ENCODE measurements at regions not wholly inside any gene's neighbourhood (a gene's known extent, or its start where the extent isn't known, plus 50 kb on each side); places are given as distances from the start of the nearest gene placed in this dataset.
"Not testable (repeated sequence)": the region's sequence is repeated elsewhere in the genome, so short reads cannot be mapped to it uniquely, and the experiment has no call there.

- TF ChIP-seq CTCF (conservative IDR thresholded peaks at IDR 0.05; ENCODE audit: low read depth, low read length), result no peak
- no peak overlapping the region for H3K4me3 ChIP-seq (ENCODE audit: low read depth, low read length)
- DNase-seq (ENCODE audit: low read depth), result no peak
These were observed 459.8 kb downstream of the IRS2 start for GRCh38 chr13:109326601-109327000.

- DNase-seq (ENCODE audit: low read depth), result no peak
- no peak overlapping the region for H3K4me3 ChIP-seq (ENCODE audit: low read depth, low read length)
- no peak for TF ChIP-seq CTCF (conservative IDR thresholded peaks at IDR 0.05; ENCODE audit: low read depth, low read length)
These were observed 463.0 kb downstream of the IRS2 start for GRCh38 chr13:109323338-109323737.

- no peak for DNase-seq (ENCODE audit: low read depth)
- no peak for TF ChIP-seq CTCF (conservative IDR thresholded peaks at IDR 0.05; ENCODE audit: low read depth, low read length)
- H3K4me3 ChIP-seq (ENCODE audit: low read depth, low read length), result no peak overlapping the region
These were observed 467.3 kb downstream of the IRS2 start for GRCh38 chr13:109318945-109319590.

- H3K4me3 ChIP-seq (ENCODE audit: low read depth, low read length), result no peak overlapping the region
- DNase-seq (ENCODE audit: low read depth), result no peak
- TF ChIP-seq CTCF (conservative IDR thresholded peaks at IDR 0.05; ENCODE audit: low read depth, low read length), result no peak
These were observed 470.9 kb downstream of the IRS2 start for GRCh38 chr13:109315481-109315880.

- no peak overlapping the region for H3K4me3 ChIP-seq (ENCODE audit: low read depth, low read length)
- DNase-seq (ENCODE audit: low read depth), result no peak
- TF ChIP-seq CTCF (conservative IDR thresholded peaks at IDR 0.05; ENCODE audit: low read depth, low read length), result no peak
These were observed 472.3 kb downstream of the IRS2 start for GRCh38 chr13:109314101-109314500.

GRCh38 chr13:109312399-109312798, 474.0 kb downstream of the IRS2 start:
- H3K4me3 ChIP-seq (ENCODE audit: low read depth, low read length), result no peak overlapping the region
- TF ChIP-seq CTCF (conservative IDR thresholded peaks at IDR 0.05; ENCODE audit: low read depth, low read length), result no peak
- DNase-seq (ENCODE audit: low read depth), result no peak

GRCh38 chr13:109311431-109311976, 474.9 kb downstream of the IRS2 start:
- not testable (repeated sequence) for DNase-seq (ENCODE audit: low read depth); H3K4me3 ChIP-seq (ENCODE audit: low read depth, low read length)
